Myocyte (in vitro differentiated cells): ENCODE measurements at regions not wholly inside any gene's neighbourhood (a gene's known extent, or its start where the extent isn't known, plus 50 kb on each side); places are given as distances from the start of the nearest gene placed in this dataset.
"Not testable (repeated sequence)": the region's sequence is repeated elsewhere in the genome, so short reads cannot be mapped to it uniquely, and the experiment has no call there.

ENCODE experiments used
- DNase-seq: peaks from one replicate; pipeline ENCODE4 v3.0.0-alpha.2; 2012; ENCODE audit warnings: low read depth

GRCh38 chr10:108048898-108049297 is 884.4 kb upstream of the SORCS1 start:
- no peak for DNase-seq

DNA sequence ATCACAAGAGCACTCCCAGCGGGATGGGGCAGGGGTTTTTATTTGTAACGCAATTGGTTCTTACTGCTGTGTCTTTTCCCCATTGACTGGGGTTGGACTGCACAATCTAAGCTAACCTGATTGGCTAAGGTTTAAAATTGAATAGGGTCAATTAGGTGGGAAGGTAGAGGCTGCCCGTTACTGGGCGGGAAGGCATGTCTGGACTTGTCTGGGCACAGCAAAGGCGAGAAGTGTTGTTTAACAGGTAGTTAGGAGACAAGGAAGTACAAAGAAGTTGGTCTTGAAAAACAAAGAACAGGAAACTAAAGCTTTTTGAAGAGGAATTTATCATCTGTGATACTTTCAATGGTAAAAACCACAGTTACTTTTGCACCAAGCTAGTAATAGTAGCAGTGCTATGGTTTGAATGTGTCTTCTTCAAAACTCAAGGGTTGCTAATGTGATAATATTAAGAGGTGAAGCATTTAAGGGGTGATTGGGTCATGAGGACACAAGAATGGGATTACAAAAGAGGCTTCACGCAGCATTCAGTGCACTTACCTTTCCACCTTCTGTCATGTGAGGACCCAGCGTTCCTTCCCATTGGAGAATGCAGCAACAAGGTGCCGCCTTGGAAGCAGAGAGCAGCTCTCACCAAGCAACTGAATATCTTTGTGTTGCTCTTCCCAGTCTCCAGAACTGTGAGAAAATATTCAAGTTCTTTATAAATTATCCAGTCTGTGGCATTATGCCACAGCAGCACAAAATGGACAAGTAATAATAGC is 875.5 kb upstream of the SORCS1 start:
- DNase-seq, result no peak

GRCh38 chr10:108037061-108037460 is 872.6 kb upstream of the SORCS1 start:
- no peak for DNase-seq

DNA sequence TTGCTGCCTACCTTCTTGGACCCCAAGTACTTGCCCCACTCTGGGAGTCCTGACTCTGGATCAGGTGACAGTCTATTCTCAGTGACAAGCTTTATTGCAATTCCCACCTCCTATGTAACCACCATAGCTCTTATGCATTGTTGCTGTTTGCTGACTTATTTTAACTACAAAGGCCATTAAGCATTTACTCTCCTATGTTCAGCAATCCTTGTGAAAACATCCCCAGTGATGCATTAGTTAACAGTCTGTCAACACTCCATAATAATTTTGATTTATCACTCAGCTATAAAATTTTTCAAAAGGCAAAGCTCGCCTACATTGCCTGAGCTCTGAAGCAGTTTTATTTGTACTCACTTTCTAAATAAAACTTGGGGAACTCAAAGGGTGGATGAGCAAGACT is 871.8 kb upstream of the SORCS1 start:
- DNase-seq, result no peak

DNA sequence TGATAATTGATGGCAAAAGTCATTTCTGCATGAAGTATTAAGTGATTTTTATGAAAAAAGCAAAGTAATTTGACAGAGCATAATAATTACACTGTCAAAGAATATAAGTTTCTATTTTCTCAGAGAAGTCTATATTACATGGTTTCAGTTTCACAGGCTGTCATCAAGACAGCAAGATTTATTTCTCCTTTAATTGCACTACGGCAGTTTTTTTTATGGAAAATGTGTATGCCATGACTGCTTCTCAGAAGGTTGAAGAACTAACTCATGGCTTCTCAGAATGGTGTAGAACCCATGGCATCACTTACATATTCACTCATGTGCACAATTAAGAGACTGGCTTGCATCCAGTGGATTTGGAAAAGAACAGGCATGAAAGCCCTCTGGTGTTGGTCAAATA is 870.3 kb upstream of the SORCS1 start:
- no peak for DNase-seq

DNA sequence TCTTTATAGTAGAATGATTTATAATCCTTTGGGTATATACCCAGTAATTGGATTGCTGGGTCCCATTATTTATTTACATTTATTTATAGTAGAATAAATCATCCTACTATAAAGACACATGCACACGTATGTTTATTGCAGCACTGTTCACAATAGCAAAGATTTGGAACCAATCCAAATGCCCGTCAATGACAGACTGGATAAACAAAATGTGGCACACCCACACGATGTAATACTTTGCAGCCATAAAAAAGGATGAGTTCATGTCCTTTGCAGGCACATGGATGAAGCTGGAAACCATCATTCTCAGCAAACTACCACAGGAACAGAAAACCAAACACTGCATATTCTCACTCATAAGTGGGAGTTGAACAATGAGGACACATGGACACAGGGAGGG is 869.0 kb upstream of the SORCS1 start:
- DNase-seq, result not testable (repeated sequence)

GRCh38 chr10:108031505-108031904 is 867.0 kb upstream of the SORCS1 start:
- DNase-seq, result no peak

DNA sequence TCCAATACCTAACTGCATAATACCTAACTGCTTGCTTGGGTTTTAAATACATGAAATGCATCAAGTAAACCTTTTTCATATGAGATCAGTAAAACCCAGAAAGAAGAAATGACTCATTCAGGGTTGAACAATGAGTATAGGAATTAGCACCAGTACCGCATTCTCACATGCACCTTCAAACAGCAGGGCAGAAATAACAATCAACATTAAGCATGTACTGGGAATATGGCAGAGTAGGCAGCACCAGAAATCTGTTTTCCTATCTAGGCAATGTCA is 850.3 kb upstream of the SORCS1 start:
- no peak for DNase-seq

GRCh38 chr10:108014145-108014901 is 849.8 kb upstream of the SORCS1 start:
- DNase-seq, result no peak

DNA sequence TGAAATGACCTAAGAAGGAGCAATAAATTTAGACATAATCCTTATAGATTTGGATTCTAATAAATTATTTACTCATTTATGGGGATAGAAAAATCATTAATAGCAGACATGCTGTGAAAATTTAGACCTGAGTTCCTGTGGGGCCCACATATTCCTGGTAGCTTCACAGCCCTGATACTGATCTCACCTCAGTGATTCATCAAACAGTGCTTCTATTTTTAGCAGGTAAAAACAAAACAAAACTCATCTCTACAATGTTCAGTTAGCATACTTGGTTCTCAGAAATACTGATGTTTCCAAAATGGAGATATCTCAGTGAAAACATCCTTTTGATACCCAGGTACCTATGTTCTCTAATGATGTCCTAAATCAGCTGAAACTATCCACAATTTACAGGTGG is 841.1 kb upstream of the SORCS1 start:
- no peak for DNase-seq

DNA sequence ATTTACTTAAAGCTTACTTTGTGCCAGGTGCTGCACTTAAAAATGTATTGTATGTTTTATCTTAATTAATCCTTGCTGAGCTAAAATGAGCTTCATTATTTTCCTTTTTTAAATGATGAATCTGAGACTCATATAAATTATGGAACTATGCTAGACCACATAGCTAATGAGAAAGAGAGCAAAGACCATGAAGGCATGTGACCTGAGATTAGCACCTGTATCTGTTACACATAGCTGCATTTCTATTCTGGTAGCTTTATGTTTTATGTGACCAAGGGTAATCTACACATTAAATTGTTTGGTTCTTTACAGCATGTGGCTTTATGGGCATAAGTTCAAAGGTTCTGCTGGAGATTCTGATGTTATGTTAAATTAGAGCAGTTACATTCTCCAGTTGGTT is 839.1 kb upstream of the SORCS1 start:
- no peak for DNase-seq

DNA sequence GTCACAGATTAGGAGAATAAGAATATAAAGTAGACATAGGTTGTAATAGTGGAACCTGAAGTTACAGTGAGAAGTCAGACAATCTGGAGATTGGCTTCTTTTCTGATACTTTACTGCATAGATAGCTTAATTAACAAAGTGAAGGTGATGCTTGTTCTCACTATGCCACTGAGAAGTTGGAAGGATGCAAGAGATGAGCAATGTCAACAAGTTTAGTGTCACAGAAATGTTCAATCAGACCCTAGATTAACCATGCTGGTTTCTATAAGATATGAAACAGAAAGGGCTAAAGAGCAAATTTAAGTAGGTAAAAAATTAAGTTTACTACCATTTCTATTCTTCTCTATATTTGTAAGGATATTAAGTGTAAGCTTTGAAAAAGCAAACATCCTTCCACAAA is 838.6 kb upstream of the SORCS1 start:
- no peak for DNase-seq

DNA sequence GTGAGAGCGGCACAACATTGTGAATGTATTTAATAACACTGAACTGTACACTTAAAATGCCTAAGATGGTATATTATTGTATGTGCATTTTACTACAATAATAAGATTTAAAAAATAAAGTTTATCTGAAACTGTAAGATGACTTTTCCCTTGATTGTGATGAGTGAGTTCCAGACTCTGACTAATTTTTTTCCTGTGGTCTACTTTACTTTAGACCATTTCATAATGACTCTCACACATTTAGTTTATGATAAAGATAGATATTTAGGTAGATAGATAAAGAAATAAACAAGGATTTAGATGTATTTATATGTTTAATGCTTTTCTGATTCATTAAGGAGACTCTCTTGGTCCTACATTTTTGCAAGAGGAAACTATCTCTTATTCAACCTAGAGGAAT is 835.9 kb upstream of the SORCS1 start:
- no peak for DNase-seq

DNA sequence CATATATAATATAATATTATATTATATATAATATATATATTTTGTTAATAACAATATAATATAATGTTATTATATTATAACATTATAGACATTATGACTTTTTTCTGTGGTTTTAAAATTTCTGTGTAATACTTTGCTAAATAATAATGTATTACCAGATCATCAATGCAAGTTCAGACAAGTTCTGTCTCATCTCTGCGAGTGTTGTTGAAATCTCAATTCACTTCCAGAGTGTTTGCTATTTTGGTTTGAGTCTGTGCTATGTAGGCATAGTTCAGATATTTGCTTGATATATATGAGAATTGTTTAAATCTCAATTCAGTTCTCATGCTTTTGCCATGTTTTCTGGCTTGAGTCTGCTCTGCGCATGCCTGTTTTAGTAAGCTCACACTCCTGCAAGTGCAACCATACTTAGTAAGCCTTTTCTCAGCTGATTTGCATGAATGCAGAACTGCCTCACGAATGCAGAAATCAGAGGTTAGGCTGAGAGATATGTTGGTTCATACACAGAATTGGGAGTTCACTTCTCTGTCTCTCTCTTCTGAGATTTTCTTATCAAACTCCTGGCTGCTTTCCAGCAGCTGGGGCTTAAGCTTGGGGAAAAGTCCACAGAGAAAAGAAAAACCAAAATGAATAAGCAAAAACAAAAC is 830.2 kb upstream of the SORCS1 start:
- DNase-seq, result no peak

GRCh38 chr10:107986571-107986970 is 822.1 kb upstream of the SORCS1 start:
- no peak for DNase-seq

DNA sequence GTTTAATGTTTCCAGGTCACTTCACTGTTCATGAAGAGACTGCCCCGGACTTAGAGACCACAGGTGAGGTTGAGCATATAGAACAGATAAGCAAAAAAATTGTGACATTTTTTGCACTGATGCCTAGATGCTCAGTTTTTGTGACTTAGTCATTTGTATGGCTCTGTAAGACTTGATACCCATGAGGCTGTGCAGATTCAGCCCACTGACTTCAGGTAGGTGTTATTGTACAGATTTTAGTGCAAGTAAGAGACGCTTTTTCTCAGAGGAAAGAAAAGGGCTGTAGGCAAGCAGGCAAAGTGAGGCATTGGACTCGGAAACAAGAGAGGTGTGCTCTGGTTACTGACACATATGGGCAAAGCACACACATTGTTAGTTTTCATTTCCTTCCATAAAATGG is 820.1 kb upstream of the SORCS1 start:
- DNase-seq, result no peak

DNA sequence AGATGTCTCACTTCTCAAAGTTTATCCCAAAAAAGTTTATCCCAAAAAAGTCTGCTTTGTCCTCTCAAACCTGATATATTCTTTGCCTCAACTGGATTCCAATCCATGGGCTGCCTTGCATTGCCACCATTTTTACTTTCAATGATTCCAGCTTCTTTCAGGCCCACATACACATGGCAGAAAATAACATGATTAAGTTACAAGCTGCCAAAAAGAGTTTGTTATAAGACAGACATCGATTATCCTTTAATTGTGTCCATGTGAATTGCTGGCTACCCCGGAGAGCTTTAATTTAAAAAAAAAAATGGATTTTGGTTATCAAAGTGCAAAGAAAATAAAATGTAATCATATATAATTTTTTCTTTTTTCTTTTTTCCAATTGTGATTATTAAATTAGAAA is 819.6 kb upstream of the SORCS1 start:
- DNase-seq, result no peak

DNA sequence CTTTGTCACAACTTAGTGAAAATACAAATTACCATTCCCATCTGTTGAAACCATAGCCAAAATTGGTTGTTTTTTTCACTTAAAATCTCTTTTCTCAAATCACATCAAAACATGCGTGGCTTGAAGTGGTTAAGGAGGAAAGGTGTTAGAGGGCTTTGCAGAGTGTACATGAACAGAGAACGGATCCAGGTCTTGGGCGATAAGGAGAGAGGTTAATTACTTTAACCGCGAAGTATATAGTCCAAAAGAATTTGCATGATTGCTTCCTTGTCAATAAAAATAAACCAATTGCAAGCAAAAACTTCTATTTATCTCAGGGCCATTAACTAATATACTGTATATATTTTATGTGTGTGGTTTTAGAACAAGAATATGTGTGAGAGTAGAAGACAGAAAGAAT is 813.9 kb upstream of the SORCS1 start:
- DNase-seq, result no peak

GRCh38 chr10:107971973-107972372 is 807.5 kb upstream of the SORCS1 start:
- DNase-seq, result no peak

- DNase-seq, result no peak
Observed at GRCh38 chr10:107971411-107971810, 806.9 kb upstream of the SORCS1 start.

DNA sequence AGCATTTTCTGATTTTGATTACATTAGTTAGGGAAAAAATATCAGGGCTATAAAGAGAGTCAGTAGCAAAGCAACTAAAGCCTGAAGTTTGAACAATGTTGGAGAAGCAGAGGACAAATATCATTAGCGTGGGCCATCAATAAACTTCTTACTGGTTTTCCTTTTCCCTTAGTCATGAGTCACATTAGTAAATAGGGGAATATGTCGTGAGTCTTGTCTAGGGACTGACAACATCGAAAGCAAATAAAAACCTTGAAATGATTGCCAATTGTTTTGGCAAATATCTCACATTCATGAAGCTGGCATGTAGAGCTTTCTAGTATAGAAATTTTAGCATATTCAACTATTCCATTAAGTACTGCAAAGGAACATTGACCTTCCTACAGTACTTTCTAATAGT is 806.0 kb upstream of the SORCS1 start:
- no peak for DNase-seq

DNA sequence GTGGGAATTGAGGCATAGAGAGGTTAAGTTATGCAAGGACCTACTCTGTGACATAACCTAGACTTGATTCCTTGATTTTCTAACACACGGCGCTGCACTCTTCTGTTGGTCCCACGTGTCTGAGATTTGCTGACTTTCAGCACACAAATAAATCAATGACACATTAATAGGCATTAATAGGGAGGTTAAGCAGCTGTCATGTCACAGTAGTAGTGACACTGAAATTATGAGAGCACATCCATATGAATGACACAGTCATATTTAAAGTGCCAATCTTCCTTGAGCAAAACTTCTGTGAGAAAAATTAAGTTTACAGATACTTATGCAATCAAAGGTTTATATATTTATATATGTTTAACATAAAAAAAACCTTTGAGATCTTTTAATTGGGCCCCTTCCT is 805.4 kb upstream of the SORCS1 start:
- DNase-seq, result no peak

- DNase-seq, result no peak
Observed at GRCh38 chr10:107966826-107967225, 802.3 kb upstream of the SORCS1 start.
